OCI-LY1 (cell line): ENCODE measurements at regions not wholly inside any gene's neighbourhood (a gene's known extent, or its start where the extent isn't known, plus 50 kb on each side); places are given as distances from the start of the nearest gene placed in this dataset.

ENCODE experiments used
- H2AFZ ChIP-seq: fragments of 200-600 bp; sonication (generic), shearing (Covaris generic); 2 replicates; pipeline ENCODE4 v1.6.0; 2014; ENCODE audit warnings: antibody characterized with exemption, mild to moderate bottlenecking, low read length
- H3F3A ChIP-seq: fragments of 200-600 bp; sonication (generic), shearing (Covaris generic); 2 replicates; pipeline ENCODE4 v1.6.0; 2014; ENCODE audit warnings: mild to moderate bottlenecking, antibody characterized with exemption, low read length, moderate library complexity; ENCODE audit not compliant: insufficient read depth
- H3K27ac ChIP-seq: fragments of 200-600 bp; sonication (generic); 2 replicates; pipeline ENCODE4 v1.5.1; 2014; ENCODE audit warnings: low read length, mixed run types, mild to moderate bottlenecking, low read depth; ENCODE audit not compliant: poor library complexity, severe bottlenecking
- H3K27me3 ChIP-seq: fragments of 200-600 bp; sonication (generic); 2 replicates; pipeline ENCODE4 v1.6.0; 2014; ENCODE audit warnings: antibody characterized with exemption, mild to moderate bottlenecking, low read length, moderate library complexity; ENCODE audit not compliant: insufficient read depth
- H3K36me3 ChIP-seq: fragments of 200-600 bp; sonication (generic); 2 replicates; pipeline ENCODE4 v1.6.1; 2014; ENCODE audit warnings: mild to moderate bottlenecking, antibody characterized with exemption, low read length, moderate library complexity, mixed read lengths; ENCODE audit not compliant: insufficient read depth
- H3K4me1 ChIP-seq: fragments of 200-600 bp; sonication (generic); 2 replicates; pipeline ENCODE4 v1.5.1; 2014; ENCODE audit warnings: mild to moderate bottlenecking, low read length, moderate library complexity; ENCODE audit not compliant: insufficient read depth, severe bottlenecking
- H3K4me2 ChIP-seq: fragments of 200-600 bp; sonication (generic), shearing (Covaris generic); 2 replicates; pipeline ENCODE4 v1.6.1; 2014; ENCODE audit warnings: low read length
- H3K4me3 ChIP-seq: fragments of 200-600 bp; sonication (generic); 2 replicates; pipeline ENCODE4 v1.5.1; 2014; ENCODE audit warnings: low read length, low read depth, mild to moderate bottlenecking, mixed read lengths; ENCODE audit not compliant: poor library complexity, severe bottlenecking
- H3K79me2 ChIP-seq: fragments of 200-600 bp; shearing (Covaris generic); 2 replicates; pipeline ENCODE4 v1.6.1; 2016; ENCODE audit warnings: mixed run types, low read length, mixed read lengths; ENCODE audit not compliant: insufficient read depth
- H3K9ac ChIP-seq: fragments of 200-600 bp; sonication (generic), shearing (Covaris generic); 2 replicates; pipeline ENCODE4 v1.6.1; 2014; ENCODE audit warnings: mild to moderate bottlenecking, low read length, mixed read lengths
- H3K9me2 ChIP-seq: fragments of 200-600 bp; sonication (generic), shearing (Covaris generic); 2 replicates; pipeline ENCODE4 v1.6.1; 2014; ENCODE audit warnings: low read depth, mild to moderate bottlenecking, low read length, mixed read lengths
- H3K9me3 ChIP-seq: fragments of 200-600 bp; shearing (Covaris generic); 2 replicates; pipeline ENCODE4 v1.6.1; 2014; ENCODE audit warnings: low read length, mixed read lengths
- H4K20me1 ChIP-seq: fragments of 200-600 bp; sonication (generic), shearing (Covaris generic); 2 replicates; pipeline ENCODE4 v1.6.0; 2016; ENCODE audit warnings: mild to moderate bottlenecking, low read length; ENCODE audit not compliant: insufficient read depth
- CTCF ChIP-seq: fragments of 200-600 bp; sonication (generic), shearing (Covaris generic); IDR thresholded peaks from 2 replicates; pipeline ENCODE4 v1.5.1; 2017; ENCODE audit warnings: mild to moderate bottlenecking, antibody characterized with exemption, low read length, moderate library complexity, mixed read lengths
- EZH2 ChIP-seq: fragments of 200-600 bp; sonication (generic), shearing (Covaris generic); IDR thresholded peaks from 2 replicates; pipeline ENCODE4 v1.8.0; 2017; ENCODE audit warnings: borderline replicate concordance, mixed run types, mild to moderate bottlenecking, antibody characterized with exemption, low read length, moderate library complexity, mixed read lengths

- Histone ChIP-seq H3K4me3 (no peak overlapping the region), H3K4me2 (no peak overlapping the region), H3K27me3 (peaks cover 3% of the 10 kb centered on the region; the same call in 1 of the 2 replicates), H3K4me1 (no peaks in the 10 kb centered on the region), H4K20me1 (no peaks in the 10 kb centered on the region), H2AFZ (no peak overlapping the region), H3K9me3 (peaks cover 15% of the 10 kb centered on the region), H3K36me3 (no peaks in the 10 kb centered on the region), H3K9ac (no peak overlapping the region), H3F3A (no peaks in the 10 kb centered on the region), H3K79me2 (no peaks in the 10 kb centered on the region), H3K9me2 (no peaks in the 10 kb centered on the region), H3K27ac (no peak overlapping the region)
- TF ChIP-seq EZH2 (no peak), CTCF (no peak)
These were observed 238.5 kb downstream of the NFATC2 start for GRCh38 chr20:51303731-51304670.

GRCh38 chr20:51301026-51301425 is 241.5 kb downstream of the NFATC2 start:
- Histone ChIP-seq H2AFZ (no peak overlapping the region), H4K20me1 (no peaks in the 10 kb centered on the region), H3K4me3 (no peak overlapping the region), H3K4me2 (no peak overlapping the region), H3K27me3 (peaks cover 3% of the 10 kb centered on the region; the same call in 1 of the 2 replicates), H3K27ac (no peak overlapping the region), H3K9me2 (no peaks in the 10 kb centered on the region), H3K9ac (no peak overlapping the region), H3K36me3 (no peaks in the 10 kb centered on the region), H3K79me2 (no peaks in the 10 kb centered on the region), H3K4me1 (no peaks in the 10 kb centered on the region), H3F3A (no peaks in the 10 kb centered on the region), H3K9me3 (peaks cover 15% of the 10 kb centered on the region)
- no peak for TF ChIP-seq EZH2
- TF ChIP-seq CTCF, result no peak

- Histone ChIP-seq H4K20me1 (no peaks in the 10 kb centered on the region), H3K79me2 (no peaks in the 10 kb centered on the region), H3K4me2 (no peak overlapping the region), H3K27ac (no peak overlapping the region), H3K36me3 (no peaks in the 10 kb centered on the region), H3F3A (no peaks in the 10 kb centered on the region), H2AFZ (no peak overlapping the region), H3K9me2 (no peaks in the 10 kb centered on the region), H3K9ac (no peak overlapping the region), H3K9me3 (peaks cover 15% of the 10 kb centered on the region), H3K4me3 (no peak overlapping the region), H3K4me1 (no peaks in the 10 kb centered on the region), H3K27me3 (peaks cover 3% of the 10 kb centered on the region; the same call in 1 of the 2 replicates)
- TF ChIP-seq EZH2 (no peak), CTCF (no peak)
These were observed 242.4 kb downstream of the NFATC2 start for GRCh38 chr20:51300104-51300503.
